LNCaP clone FGC (cell line): ENCODE measurements at regions not wholly inside any gene's neighbourhood (a gene's known extent, or its start where the extent isn't known, plus 50 kb on each side); places are given as distances from the start of the nearest gene placed in this dataset.

Experiments used
- DNase-seq: peaks from one replicate; pipeline ENCODE4 v3.0.0-alpha.2; 2011; ENCODE audit warnings: low read depth
- H3K4me3 ChIP-seq: 2 replicates; pipeline ENCODE4 v1.5.1; 2011; ENCODE audit warnings: mild to moderate bottlenecking, low read depth, low read length, control low read depth
- CTCF ChIP-seq: IDR thresholded peaks from 2 replicates; pipeline ENCODE4 v1.5.1; 2012; ENCODE audit warnings: mild to moderate bottlenecking; ENCODE audit not compliant: control insufficient read depth, insufficient read depth; ENCODE audit errors: extremely low read depth

- no peak for DNase-seq
- H3K4me3 ChIP-seq: no peak overlapping the region
These were observed 201.1 kb downstream of the VAPA start for GRCh38 chr18:10114717-10115463.

GRCh38 chr18:10116574-10116973 lies 202.8 kb downstream of the VAPA start:
- DNase-seq: no peak
- TF ChIP-seq CTCF: no peak
- no peak overlapping the region for H3K4me3 ChIP-seq

More at GRCh38 chr18:10114717-10115463, 201.1 kb downstream of the VAPA start:
- no peak for TF ChIP-seq CTCF

- no peak for DNase-seq
- H3K4me3 ChIP-seq: no peak overlapping the region
- TF ChIP-seq CTCF: no peak
These were observed 205.7 kb downstream of the VAPA start for GRCh38 chr18:10119528-10119927.

GRCh38 chr18:10119991-10120390 lies 206.2 kb downstream of the VAPA start:
- no peak overlapping the region for H3K4me3 ChIP-seq
- TF ChIP-seq CTCF: no peak
- DNase-seq: no peak

GRCh38 chr18:10120622-10121021 lies 206.8 kb downstream of the VAPA start:
- no peak overlapping the region for H3K4me3 ChIP-seq
- no peak for DNase-seq
- TF ChIP-seq CTCF: no peak

GRCh38 chr18:10121028-10121427 lies 207.2 kb downstream of the VAPA start:
- no peak for TF ChIP-seq CTCF
- H3K4me3 ChIP-seq: no peak overlapping the region
- DNase-seq: no peak

- no peak for DNase-seq
- TF ChIP-seq CTCF: no peak
- H3K4me3 ChIP-seq: no peak overlapping the region
These were observed 208.1 kb downstream of the VAPA start for GRCh38 chr18:10121786-10122515.
